ENCODE measurements at regions not wholly inside any gene's neighbourhood (a gene's known extent, or its start where the extent isn't known, plus 50 kb on each side); places are given as distances from the start of the nearest gene placed in this dataset.

DNA sequence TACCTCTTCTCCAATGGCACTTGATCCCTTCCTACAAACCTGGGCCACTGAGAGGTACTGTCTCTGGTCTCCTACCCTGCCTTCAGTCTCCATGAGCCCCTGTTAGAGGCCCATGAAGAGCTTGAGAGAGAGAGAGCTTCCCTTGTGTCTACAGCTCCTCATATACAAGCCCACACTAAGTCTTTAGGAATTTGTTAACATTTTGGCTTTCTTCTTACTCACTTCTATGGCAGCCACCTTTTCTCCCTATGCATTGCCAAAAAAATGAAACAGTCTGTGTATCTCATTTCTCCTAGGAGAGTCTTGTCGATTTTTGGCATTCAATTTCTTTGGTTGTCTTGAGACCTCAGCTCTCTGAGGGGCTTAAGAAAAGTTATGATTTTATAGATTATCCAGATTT is 90.9 kb upstream of the LNX1 start:
- H3K27ac ChIP-seq (ENCODE audit: low read depth in 2 of 2, low read length in 1 of 2) = peak overlapping the region in 1 of 2 experiments; percentile 41; a peak in 2 of 4 replicates
- H3K36me3 ChIP-seq (replicated peaks in 1 of 2; ENCODE audit: control insufficient read depth in 1 of 2, insufficient read depth in 2 of 2, low read length in 1 of 2) = no peaks in the 10 kb centered on the region
- 20% methylated on average over 1 of the region's 1 CpG for WGBS (ENCODE audit: low lambda C conversion rate)
- no peaks in the 10 kb centered on the region for H3F3A ChIP-seq (replicated peaks; ENCODE audit: insufficient read depth)
- H4K20me1 ChIP-seq (ENCODE audit: insufficient read depth) = no peaks in the 10 kb centered on the region
- no peak overlapping the region for H3K9ac ChIP-seq
- H3K4me3 ChIP-seq (ENCODE audit: low read depth in 2 of 2, low read length in 1 of 2) = no peak overlapping the region
- no peak for DNase-seq
- no peaks in the 10 kb centered on the region for H3K9me3 ChIP-seq
- TF ChIP-seq FOSL2 (IDR thresholded peaks at IDR 0.05; ENCODE audit: borderline replicate concordance, low read depth) (peak; percentile 52; the same call in 1 of the 2 replicates), NFIC (IDR thresholded peaks at IDR 0.05; ENCODE audit: borderline replicate concordance) (peak; percentile 24; the same call in 1 of the 2 replicates), RFX5 (IDR thresholded peaks at IDR 0.05; ENCODE audit: low read length) (no peak), TAF1 (IDR thresholded peaks at IDR 0.05; ENCODE audit: borderline replicate concordance, low read depth, low read length) (no peak), TCF12 (IDR thresholded peaks at IDR 0.05) (peak; percentile 34; the same call in 1 of the 2 replicates), JUND (IDR thresholded peaks at IDR 0.05) (peak; percentile 53)
- TF ChIP-seq, protein P1, sequence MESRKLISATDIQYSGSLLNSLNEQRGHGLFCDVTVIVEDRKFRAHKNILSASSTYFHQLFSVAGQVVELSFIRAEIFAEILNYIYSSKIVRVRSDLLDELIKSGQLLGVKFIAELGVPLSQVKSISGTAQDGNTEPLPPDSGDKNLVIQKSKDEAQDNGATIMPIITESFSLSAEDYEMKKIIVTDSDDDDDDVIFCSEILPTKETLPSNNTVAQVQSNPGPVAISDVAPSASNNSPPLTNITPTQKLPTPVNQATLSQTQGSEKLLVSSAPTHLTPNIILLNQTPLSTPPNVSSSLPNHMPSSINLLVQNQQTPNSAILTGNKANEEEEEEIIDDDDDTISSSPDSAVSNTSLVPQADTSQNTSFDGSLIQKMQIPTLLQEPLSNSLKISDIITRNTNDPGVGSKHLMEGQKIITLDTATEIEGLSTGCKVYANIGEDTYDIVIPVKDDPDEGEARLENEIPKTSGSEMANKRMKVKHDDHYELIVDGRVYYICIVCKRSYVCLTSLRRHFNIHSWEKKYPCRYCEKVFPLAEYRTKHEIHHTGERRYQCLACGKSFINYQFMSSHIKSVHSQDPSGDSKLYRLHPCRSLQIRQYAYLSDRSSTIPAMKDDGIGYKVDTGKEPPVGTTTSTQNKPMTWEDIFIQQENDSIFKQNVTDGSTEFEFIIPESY (IDR thresholded peaks at IDR 0.05; ENCODE audit: borderline replicate concordance, low read depth) = no peak
- TF ChIP-seq, protein P2, sequence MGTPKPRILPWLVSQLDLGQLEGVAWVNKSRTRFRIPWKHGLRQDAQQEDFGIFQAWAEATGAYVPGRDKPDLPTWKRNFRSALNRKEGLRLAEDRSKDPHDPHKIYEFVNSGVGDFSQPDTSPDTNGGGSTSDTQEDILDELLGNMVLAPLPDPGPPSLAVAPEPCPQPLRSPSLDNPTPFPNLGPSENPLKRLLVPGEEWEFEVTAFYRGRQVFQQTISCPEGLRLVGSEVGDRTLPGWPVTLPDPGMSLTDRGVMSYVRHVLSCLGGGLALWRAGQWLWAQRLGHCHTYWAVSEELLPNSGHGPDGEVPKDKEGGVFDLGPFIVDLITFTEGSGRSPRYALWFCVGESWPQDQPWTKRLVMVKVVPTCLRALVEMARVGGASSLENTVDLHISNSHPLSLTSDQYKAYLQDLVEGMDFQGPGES (IDR thresholded peaks at IDR 0.05; ENCODE audit: low read depth, low read length) = no peak
- peak overlapping the region; percentile 70 for H2AFZ ChIP-seq (ENCODE audit: low read depth)
- H3K4me1 ChIP-seq (ENCODE audit: control insufficient read depth in 1 of 2, insufficient read depth in 2 of 2, low read depth in 1 of 2, low read length in 1 of 2) = peaks cover 0 to 14% of the 10 kb centered on the region in 2 experiments; a peak in 3 of 4 replicates
- H3K9me2 ChIP-seq = no peaks in the 10 kb centered on the region
- ChIA-PET CTCF (interaction anchor here (0.9 kb wide), 1 partner anchor 13 kb away, joined by 3 read pairs; no protein-coding TSS in a partner anchor), POLR2A (no interaction called here)
- H3K27me3 ChIP-seq (ENCODE audit: insufficient read depth) = no peaks in the 10 kb centered on the region
- no peaks in the 10 kb centered on the region for H3K79me2 ChIP-seq (ENCODE audit: insufficient read depth)
- no peak overlapping the region for H3K4me2 ChIP-seq

DNA sequence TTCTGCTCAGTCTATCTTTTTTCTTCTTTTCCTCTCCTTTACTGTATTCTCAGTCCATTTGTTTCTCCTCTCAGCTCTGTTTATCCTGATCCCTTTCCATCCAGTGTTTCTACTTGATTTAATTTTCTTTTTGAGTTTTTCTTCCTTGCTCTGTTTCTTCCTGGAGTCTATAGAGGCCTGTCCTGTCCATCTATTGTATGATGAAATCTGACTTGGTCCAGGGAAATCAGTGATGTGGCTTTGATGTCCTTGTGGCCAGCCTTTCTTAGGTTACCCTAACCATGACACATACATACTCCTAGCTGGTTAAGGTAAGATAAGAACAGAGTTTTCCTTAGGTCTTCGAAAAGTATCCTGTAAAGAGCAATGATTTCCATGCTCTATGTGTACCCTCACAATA is 89.3 kb upstream of the LNX1 start:
- DNase-seq = no peak

More for the DNA sequence above, 89.3 kb upstream of the LNX1 start:
- no peak overlapping the region for H3K27ac ChIP-seq (ENCODE audit: low read depth in 2 of 2, low read length in 1 of 2)
- TF ChIP-seq RCOR1 (IDR thresholded peaks at IDR 0.05; ENCODE audit: low read length) = no peak
- no peak for TF ChIP-seq SIN3A (IDR thresholded peaks at IDR 0.05; ENCODE audit: borderline replicate concordance, low read depth, low read length)
- TF ChIP-seq, protein P3, sequence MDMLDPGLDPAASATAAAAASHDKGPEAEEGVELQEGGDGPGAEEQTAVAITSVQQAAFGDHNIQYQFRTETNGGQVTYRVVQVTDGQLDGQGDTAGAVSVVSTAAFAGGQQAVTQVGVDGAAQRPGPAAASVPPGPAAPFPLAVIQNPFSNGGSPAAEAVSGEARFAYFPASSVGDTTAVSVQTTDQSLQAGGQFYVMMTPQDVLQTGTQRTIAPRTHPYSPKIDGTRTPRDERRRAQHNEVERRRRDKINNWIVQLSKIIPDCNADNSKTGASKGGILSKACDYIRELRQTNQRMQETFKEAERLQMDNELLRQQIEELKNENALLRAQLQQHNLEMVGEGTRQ (IDR thresholded peaks at IDR 0.05; ENCODE audit: borderline replicate concordance, low read depth, low read length) = no peak
- TF ChIP-seq, protein P2 (IDR thresholded peaks at IDR 0.05; ENCODE audit: low read depth, low read length) = no peak
- TF ChIP-seq, protein P4, sequence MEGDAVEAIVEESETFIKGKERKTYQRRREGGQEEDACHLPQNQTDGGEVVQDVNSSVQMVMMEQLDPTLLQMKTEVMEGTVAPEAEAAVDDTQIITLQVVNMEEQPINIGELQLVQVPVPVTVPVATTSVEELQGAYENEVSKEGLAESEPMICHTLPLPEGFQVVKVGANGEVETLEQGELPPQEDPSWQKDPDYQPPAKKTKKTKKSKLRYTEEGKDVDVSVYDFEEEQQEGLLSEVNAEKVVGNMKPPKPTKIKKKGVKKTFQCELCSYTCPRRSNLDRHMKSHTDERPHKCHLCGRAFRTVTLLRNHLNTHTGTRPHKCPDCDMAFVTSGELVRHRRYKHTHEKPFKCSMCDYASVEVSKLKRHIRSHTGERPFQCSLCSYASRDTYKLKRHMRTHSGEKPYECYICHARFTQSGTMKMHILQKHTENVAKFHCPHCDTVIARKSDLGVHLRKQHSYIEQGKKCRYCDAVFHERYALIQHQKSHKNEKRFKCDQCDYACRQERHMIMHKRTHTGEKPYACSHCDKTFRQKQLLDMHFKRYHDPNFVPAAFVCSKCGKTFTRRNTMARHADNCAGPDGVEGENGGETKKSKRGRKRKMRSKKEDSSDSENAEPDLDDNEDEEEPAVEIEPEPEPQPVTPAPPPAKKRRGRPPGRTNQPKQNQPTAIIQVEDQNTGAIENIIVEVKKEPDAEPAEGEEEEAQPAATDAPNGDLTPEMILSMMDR (IDR thresholded peaks at IDR 0.05) = no peak
- no peaks in the 10 kb centered on the region for H3F3A ChIP-seq (replicated peaks; ENCODE audit: insufficient read depth)
- H3K9me3 ChIP-seq = no peaks in the 10 kb centered on the region
- no peak overlapping the region for H3K4me2 ChIP-seq
- no peaks in the 10 kb centered on the region for H3K27me3 ChIP-seq (ENCODE audit: insufficient read depth)
- 100% methylated on average over 1 of the region's 1 CpG for WGBS (ENCODE audit: low lambda C conversion rate)
- CTCF ChIA-PET = interaction anchor here (1.1 kb wide), 1 partner anchor 21 kb away, joined by 4 read pairs; no protein-coding TSS in a partner anchor
- H3K9ac ChIP-seq = no peak overlapping the region
- H3K4me3 ChIP-seq (ENCODE audit: low read depth in 2 of 2, low read length in 1 of 2) = no peak overlapping the region
- no peaks in the 10 kb centered on the region for H3K36me3 ChIP-seq (replicated peaks in 1 of 2; ENCODE audit: control insufficient read depth in 1 of 2, insufficient read depth in 2 of 2, low read length in 1 of 2)
- POLR2A ChIA-PET = no interaction called here
- H4K20me1 ChIP-seq (ENCODE audit: insufficient read depth) = no peaks in the 10 kb centered on the region
- no peak overlapping the region for H2AFZ ChIP-seq (ENCODE audit: low read depth)
- no peaks in the 10 kb centered on the region for H3K9me2 ChIP-seq
- peaks cover 0 to 6% of the 10 kb centered on the region in 2 experiments; a peak in 1 of 4 replicates for H3K4me1 ChIP-seq (ENCODE audit: control insufficient read depth in 1 of 2, insufficient read depth in 2 of 2, low read depth in 1 of 2, low read length in 1 of 2)
- no peaks in the 10 kb centered on the region for H3K79me2 ChIP-seq (ENCODE audit: insufficient read depth)
